Activated CD4-positive, alpha-beta T cell treated with anti-CD3 and anti-CD28 coated beads, Interleukin-2, Interleukin-6, amounts not matched to agents 100 ng/mL and 50 ng/mL, durations not matched to agents 16 hours and 8 hours (primary cell): ENCODE measurements at regions not wholly inside any gene's neighbourhood (a gene's known extent, or its start where the extent isn't known, plus 50 kb on each side); places are given as distances from the start of the nearest gene placed in this dataset.

Source experiments
- DNase-seq: peaks from one replicate; pipeline ENCODE4 v3.0.0-alpha.2; 2020

DNA sequence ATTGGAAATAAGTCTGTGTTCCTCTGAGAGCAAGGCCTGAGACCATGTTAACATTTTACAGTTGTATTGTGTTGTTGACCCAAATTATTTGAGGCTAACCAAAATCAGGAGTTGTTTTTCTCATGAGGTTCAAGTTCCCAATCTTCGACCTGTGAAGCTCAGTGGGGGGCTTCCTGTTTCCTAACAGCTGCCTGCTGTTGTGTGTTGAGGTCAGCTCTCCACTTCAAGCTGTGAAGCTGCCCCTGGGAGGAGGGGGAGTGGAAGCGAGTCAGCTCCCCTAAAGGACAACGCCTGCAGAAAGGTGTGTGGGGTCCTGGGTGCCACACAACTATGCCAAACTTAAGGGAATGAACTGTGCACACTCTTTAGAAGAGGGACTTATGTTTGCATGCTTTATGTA, 295.5 kb downstream of the IRX1 start:
- no peak for DNase-seq

GRCh38 chr5:3893527-3893926, 297.9 kb downstream of the IRX1 start:
- no peak for DNase-seq

- DNase-seq, result no peak
Measured at GRCh38 chr5:3893975-3894374, 298.3 kb downstream of the IRX1 start.

- no peak for DNase-seq
Measured at GRCh38 chr5:3896098-3896497, 300.5 kb downstream of the IRX1 start.

DNA sequence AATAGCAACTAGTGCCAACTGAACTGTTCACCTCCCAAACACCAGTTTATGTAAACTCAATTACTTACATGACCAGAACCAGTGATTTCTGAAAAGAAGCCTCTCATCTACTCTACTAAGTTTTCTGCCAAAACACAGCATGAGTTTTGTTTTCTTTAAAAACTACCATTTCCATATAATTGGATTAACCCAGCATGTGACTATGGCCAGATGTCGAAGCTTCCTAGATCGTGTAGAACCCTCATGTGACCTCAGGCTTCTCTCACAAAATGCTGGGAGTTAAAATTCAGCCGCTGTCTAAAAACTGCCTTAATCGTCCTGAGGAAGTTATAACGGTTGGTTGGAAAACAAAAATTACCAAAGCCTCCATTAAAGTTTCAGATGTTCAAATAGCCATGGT, 303.5 kb downstream of the IRX1 start:
- DNase-seq, result no peak

- DNase-seq, result no peak
Measured at GRCh38 chr5:3904584-3904983, 309.0 kb downstream of the IRX1 start.

DNA sequence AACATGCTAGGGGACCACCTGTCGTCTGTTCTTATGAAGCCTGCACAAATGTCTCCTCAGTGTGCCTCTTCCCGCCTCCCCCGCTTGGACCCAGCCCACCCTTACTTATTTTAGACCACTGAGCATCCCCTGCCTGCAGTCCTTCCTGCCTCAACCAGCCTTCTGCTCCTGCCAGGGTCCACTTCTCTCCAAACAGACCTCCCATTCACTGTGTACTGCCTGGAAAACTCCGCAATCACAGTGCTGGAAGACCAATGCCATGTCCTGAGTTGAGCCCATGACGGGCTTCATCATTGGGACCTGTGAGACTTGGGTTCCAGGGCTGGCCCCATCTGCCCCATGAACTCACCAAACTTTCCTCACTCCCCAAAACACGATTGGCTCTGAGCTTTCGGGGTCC, 309.4 kb downstream of the IRX1 start:
- DNase-seq, result no peak

DNA sequence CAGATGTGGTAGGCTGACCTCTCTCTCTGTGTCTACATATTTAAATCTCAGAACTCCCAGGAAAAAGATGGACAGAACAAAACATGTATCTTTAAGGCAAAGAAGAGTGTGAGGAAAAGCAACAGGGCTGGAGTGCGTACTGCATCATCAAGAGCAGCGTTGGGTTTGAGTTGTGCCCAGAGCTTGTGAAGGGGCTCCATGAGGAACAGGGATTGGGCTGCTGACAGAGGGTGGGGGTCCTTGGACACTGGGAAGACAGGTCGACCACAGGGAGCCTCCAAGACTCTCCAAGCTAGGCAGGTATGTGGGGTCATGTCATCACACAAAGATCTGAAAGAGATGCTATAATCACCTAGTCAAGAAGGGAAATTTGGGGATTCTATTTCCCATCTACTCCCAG, 309.9 kb downstream of the IRX1 start:
- DNase-seq, result no peak

GRCh38 chr5:3911111-3911510, 315.5 kb downstream of the IRX1 start:
- DNase-seq, result no peak

DNA sequence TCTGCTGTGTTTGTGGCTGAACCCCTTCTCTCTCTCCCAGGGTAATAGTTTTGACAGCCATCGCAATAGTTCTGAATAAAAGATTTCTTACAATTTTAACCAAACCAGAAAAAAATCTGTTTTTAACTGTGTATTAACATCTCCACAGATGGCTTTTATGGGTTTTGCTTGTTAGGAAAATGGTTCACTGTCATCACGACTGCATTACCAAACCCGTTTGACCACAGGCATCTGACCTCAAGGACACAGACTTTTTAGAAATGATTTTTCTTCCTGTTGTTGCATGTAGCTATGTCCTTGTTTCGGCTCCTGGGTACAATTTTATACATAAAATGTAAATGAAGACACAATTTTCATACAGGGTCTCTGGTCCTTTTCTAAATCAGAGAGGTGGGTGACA, 316.1 kb downstream of the IRX1 start:
- no peak for DNase-seq

GRCh38 chr5:3912790-3913189, 317.2 kb downstream of the IRX1 start:
- no peak for DNase-seq

- no peak for DNase-seq
Measured at GRCh38 chr5:3913279-3913678, 317.6 kb downstream of the IRX1 start.

DNA sequence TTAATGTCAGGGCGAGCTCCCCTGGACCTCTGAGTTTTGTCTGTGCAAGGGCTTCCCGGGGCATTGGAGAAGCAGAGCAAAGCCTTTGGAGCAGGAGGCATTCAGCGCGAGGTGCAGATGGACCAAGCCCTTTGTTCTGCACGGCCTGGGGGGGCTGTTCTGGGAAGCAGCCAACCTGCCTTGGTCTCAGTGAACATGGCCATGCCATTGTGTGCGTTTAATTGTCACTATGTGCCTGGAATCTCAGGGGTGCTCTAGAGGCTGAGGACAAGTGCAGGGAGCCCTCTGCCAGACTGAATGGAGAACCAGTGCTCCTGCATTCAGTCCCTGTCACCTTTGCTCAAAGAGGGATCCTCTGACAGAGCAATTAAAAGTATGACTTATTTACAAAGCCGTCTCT, 329.4 kb downstream of the IRX1 start:
- no peak for DNase-seq

GRCh38 chr5:3925935-3926334, 330.3 kb downstream of the IRX1 start:
- no peak for DNase-seq

DNA sequence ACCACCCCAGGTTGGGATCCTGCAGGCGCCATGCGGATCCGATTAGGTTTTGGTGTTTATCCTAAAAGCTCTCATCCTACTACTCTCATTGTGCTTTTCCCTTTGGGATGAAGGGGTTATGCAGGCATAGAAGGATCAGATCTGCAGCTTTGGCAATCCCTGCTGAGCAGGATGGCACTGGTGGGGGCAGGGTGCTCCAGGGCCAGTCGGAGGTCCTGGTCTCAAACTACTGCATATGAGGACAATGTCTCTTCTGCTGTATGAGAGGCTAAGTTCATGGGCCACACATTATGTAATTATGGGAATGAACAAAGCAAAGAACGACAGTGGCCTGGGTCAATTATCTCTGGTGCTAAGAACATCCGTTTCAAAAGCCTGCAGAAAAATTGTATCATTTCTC, 334.2 kb downstream of the IRX1 start:
- no peak for DNase-seq

GRCh38 chr5:3931976-3932375, 336.3 kb downstream of the IRX1 start:
- no peak for DNase-seq

- no peak for DNase-seq
Measured at GRCh38 chr5:3933536-3933935, 337.9 kb downstream of the IRX1 start.

DNA sequence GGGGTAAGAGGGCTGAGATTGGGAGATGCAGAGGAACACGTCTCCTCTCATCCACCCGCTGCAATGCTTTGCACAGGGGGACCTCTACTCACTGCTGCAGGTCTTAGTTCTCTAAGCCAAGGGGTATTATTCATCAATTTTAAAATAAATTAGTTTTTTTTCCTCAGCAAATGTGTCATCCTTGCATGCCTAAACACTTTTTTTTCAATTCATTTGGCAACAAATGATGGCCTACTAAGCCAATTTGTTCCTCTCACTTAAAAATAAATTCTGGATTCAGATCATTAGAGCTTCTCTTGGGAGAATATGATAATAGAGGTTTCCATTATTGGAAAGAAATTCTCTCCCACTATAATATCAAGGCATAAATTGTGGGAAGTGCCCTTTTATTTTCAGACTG, 338.3 kb downstream of the IRX1 start:
- DNase-seq, result no peak

DNA sequence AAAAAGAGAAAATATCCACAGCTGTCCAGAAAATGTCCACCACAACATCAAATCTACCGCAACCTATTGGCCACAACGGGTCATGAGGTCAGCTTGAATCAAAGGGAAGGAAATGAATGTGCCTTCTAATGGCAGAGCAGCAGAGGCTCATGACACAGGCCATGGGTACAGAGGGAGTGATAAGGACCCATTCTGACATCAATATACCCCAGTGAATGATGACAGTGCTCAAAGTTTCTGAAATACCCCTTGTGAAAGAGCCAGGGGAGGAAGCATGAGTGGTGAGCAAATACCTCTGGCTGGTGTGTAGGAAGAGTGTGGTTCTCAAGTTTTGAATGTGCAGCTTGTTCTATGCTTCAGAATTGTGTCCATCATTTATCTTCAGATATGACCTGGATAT, 348.2 kb downstream of the IRX1 start:
- DNase-seq, result no peak

- no peak for DNase-seq
Measured at GRCh38 chr5:3944930-3945329, 349.3 kb downstream of the IRX1 start.

GRCh38 chr5:3948838-3949237, 353.2 kb downstream of the IRX1 start:
- no peak for DNase-seq

DNA sequence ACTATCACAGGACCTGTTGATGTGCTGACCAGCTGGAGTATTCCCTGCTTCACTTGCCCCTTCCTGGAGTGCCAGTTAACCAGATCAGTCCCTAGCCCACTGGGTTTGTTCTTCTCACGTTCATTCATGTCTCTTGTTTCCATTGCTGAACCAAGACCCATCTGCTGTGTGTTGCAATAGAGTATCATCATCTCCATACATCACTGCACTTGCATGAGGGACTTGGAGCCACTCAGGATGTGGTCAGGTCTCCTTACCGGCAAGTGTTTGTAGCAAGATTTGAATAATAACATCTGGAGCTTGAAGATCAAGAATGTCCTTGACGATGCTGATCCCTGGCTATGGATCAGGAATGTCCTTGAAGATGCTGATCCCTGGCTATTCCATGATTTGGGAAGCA, 358.6 kb downstream of the IRX1 start:
- no peak for DNase-seq

DNA sequence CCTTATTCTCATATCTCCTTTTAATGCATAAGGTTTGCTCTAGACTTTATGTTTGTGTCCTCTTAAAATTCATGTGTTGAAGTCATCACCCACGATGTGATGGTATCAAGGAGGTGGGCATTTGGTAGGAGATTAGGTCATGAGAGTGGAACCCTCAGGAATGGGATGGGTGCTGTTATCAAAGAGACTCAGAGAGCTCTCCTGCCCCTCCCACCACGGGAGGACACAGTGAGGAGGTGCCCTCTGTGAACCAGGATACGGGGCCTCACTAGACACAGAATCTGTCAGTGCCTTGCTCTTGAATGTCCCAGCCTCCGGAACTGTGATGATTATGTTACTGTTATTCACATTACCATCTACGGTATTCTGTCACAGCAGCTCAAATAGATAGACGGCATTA, 359.0 kb downstream of the IRX1 start:
- DNase-seq, result no peak

GRCh38 chr5:3957658-3958057, 362.0 kb downstream of the IRX1 start:
- DNase-seq, result no peak

- no peak for DNase-seq
Measured at GRCh38 chr5:3958389-3958788, 362.8 kb downstream of the IRX1 start.

DNA sequence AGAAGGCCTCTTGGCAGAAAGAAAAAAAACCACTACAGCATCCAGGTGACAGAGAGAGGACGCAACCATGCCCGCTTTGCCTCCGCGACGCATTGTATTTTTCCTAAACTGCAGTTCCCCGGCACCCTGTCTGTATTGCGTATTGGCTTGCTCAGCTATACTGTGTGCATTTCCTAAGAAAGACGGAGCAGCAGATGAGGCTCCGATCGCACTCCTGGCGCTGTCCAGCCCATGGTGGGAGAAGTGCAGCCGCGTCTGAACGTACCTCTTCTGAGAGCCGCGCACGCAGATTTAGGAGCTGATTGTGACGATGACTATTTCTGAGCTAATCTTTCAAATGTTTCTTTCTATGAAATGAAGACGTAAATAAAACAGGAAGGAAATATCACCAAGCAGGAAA, 366.5 kb downstream of the IRX1 start:
- no peak for DNase-seq
